HG03175 (cell line): ENCODE measurements at regions not wholly inside any gene's neighbourhood (a gene's known extent, or its start where the extent isn't known, plus 50 kb on each side); places are given as distances from the start of the nearest gene placed in this dataset.

Experiments used
- ATAC-seq: cut with Tn5 transposase; IDR thresholded peaks from one replicate; pipeline ENCODE4 v1.9.1; 2021; ENCODE audit warnings: mild to moderate bottlenecking, moderate library complexity; ENCODE audit not compliant: unreplicated experiment

- no peak for ATAC-seq
Measured at GRCh38 chr16:6615636-6616035, 717.0 kb upstream of the RBFOX1 start.

- ATAC-seq = no peak
Measured at GRCh38 chr16:6611535-6611934, 721.1 kb upstream of the RBFOX1 start.

- ATAC-seq = no peak
Measured at GRCh38 chr16:6605490-6605889, 727.2 kb upstream of the RBFOX1 start.

GRCh38 chr16:6603780-6604325, 728.8 kb upstream of the RBFOX1 start:
- no peak for ATAC-seq

GRCh38 chr16:6602405-6602804, 730.2 kb upstream of the RBFOX1 start:
- no peak for ATAC-seq

- ATAC-seq = no peak
Measured at GRCh38 chr16:6600167-6600566, 732.5 kb upstream of the RBFOX1 start.

GRCh38 chr16:6593799-6594198, 738.8 kb upstream of the RBFOX1 start:
- no peak for ATAC-seq

GRCh38 chr16:6576606-6577005, 756.0 kb upstream of the RBFOX1 start:
- no peak for ATAC-seq

GRCh38 chr16:6576113-6576512, 756.5 kb upstream of the RBFOX1 start:
- no peak for ATAC-seq

- no peak for ATAC-seq
Measured at GRCh38 chr16:6574146-6574545, 758.5 kb upstream of the RBFOX1 start.

- no peak for ATAC-seq
Measured at GRCh38 chr16:6573577-6573976, 759.1 kb upstream of the RBFOX1 start.

- no peak for ATAC-seq
Measured at GRCh38 chr16:6571044-6571443, 761.6 kb upstream of the RBFOX1 start.

- no peak for ATAC-seq
Measured at GRCh38 chr16:6570530-6570929, 762.1 kb upstream of the RBFOX1 start.

GRCh38 chr16:6562986-6563385, 769.7 kb upstream of the RBFOX1 start:
- no peak for ATAC-seq

GRCh38 chr16:6560306-6561100, 772.1 kb upstream of the RBFOX1 start:
- no peak for ATAC-seq

- ATAC-seq = no peak
Measured at GRCh38 chr16:6558661-6559060, 774.0 kb upstream of the RBFOX1 start.

- no peak for ATAC-seq
Measured at GRCh38 chr16:6558126-6558525, 774.5 kb upstream of the RBFOX1 start.

GRCh38 chr16:6557353-6558023, 775.2 kb upstream of the RBFOX1 start:
- ATAC-seq = no peak

- no peak for ATAC-seq
Measured at GRCh38 chr16:6549415-6549814, 783.2 kb upstream of the RBFOX1 start.

- ATAC-seq = no peak
Measured at GRCh38 chr16:6548507-6548906, 784.1 kb upstream of the RBFOX1 start.

- no peak for ATAC-seq
Measured at GRCh38 chr16:6547131-6547530, 785.5 kb upstream of the RBFOX1 start.

- no peak for ATAC-seq
Measured at GRCh38 chr16:6545329-6545728, 787.3 kb upstream of the RBFOX1 start.
